HG03159 (cell line): ENCODE measurements at regions not wholly inside any gene's neighbourhood (a gene's known extent, or its start where the extent isn't known, plus 50 kb on each side); places are given as distances from the start of the nearest gene placed in this dataset.
A peak's percentile ranks its signal among the peaks of the same experiment; 100 is the strongest.
"Not testable (repeated sequence)": the region's sequence is repeated elsewhere in the genome, so short reads cannot be mapped to it uniquely, and the experiment has no call there.

Experiments used
- ATAC-seq: cut with Tn5 transposase; IDR thresholded peaks from one replicate; pipeline ENCODE4 v1.9.1; 2021; ENCODE audit warnings: mild to moderate bottlenecking, moderate library complexity; ENCODE audit not compliant: unreplicated experiment

- ATAC-seq = not testable (repeated sequence)
Observed at GRCh38 chr9:67708109-67708508, 150.6 kb upstream of the ANKRD20A1 start.

- not testable (repeated sequence) for ATAC-seq
Observed at GRCh38 chr9:67711429-67711828, 147.3 kb upstream of the ANKRD20A1 start.

GRCh38 chr9:67711931-67712330 lies 146.8 kb upstream of the ANKRD20A1 start:
- not testable (repeated sequence) for ATAC-seq

- not testable (repeated sequence) for ATAC-seq
Observed at GRCh38 chr9:67712956-67713355, 145.8 kb upstream of the ANKRD20A1 start.

GRCh38 chr9:67717830-67718388 lies 140.8 kb upstream of the ANKRD20A1 start:
- not testable (repeated sequence) for ATAC-seq

- not testable (repeated sequence) for ATAC-seq
Observed at GRCh38 chr9:67720491-67720890, 138.2 kb upstream of the ANKRD20A1 start.

- ATAC-seq = peak; percentile 88
Observed at GRCh38 chr9:67722460-67723090, 136.2 kb upstream of the ANKRD20A1 start.

GRCh38 chr9:67723185-67723584 lies 135.5 kb upstream of the ANKRD20A1 start:
- ATAC-seq = not testable (repeated sequence)

GRCh38 chr9:67724885-67725284 lies 133.8 kb upstream of the ANKRD20A1 start:
- not testable (repeated sequence) for ATAC-seq

GRCh38 chr9:67726213-67726988 lies 132.3 kb upstream of the ANKRD20A1 start:
- ATAC-seq = not testable (repeated sequence)

- not testable (repeated sequence) for ATAC-seq
Observed at GRCh38 chr9:67763133-67763532, 95.6 kb upstream of the ANKRD20A1 start.

GRCh38 chr9:67771807-67772206 lies 86.9 kb upstream of the ANKRD20A1 start:
- ATAC-seq = not testable (repeated sequence)

GRCh38 chr9:67800170-67800569 lies 58.6 kb upstream of the ANKRD20A1 start:
- ATAC-seq = not testable (repeated sequence)
